GM06990 (cell line): ENCODE measurements at regions not wholly inside any gene's neighbourhood (a gene's known extent, or its start where the extent isn't known, plus 50 kb on each side); places are given as distances from the start of the nearest gene placed in this dataset.

ENCODE experiments used
- DNase-seq: peaks from one replicate; pipeline ENCODE4 v3.0.0-alpha.2; 2011; ENCODE audit not compliant: insufficient read length; ENCODE audit errors: extremely low read depth
- H3K27me3 ChIP-seq: replicated peaks from 2 replicates; pipeline ENCODE4 v1.6.0; 2011; ENCODE audit warnings: low read length; ENCODE audit not compliant: control insufficient read depth, insufficient read depth
- H3K36me3 ChIP-seq: 2 replicates; pipeline ENCODE4 v1.5.1; 2011; ENCODE audit warnings: low read length; ENCODE audit not compliant: control insufficient read depth, insufficient read depth
- H3K4me3 ChIP-seq: replicated peaks from 2 replicates; pipeline ENCODE4 v1.5.1; 2011; ENCODE audit warnings: low read depth, mild to moderate bottlenecking, control low read depth, low read length
- TF ChIP-seq, protein P1 (sequence below): IDR thresholded peaks from 2 replicates; pipeline ENCODE4 v1.5.1; 2011; ENCODE audit warnings: low read length, control low read depth, mild to moderate bottlenecking, inconsistent platforms; ENCODE audit not compliant: insufficient read depth, poor library complexity, severe bottlenecking

DNA sequence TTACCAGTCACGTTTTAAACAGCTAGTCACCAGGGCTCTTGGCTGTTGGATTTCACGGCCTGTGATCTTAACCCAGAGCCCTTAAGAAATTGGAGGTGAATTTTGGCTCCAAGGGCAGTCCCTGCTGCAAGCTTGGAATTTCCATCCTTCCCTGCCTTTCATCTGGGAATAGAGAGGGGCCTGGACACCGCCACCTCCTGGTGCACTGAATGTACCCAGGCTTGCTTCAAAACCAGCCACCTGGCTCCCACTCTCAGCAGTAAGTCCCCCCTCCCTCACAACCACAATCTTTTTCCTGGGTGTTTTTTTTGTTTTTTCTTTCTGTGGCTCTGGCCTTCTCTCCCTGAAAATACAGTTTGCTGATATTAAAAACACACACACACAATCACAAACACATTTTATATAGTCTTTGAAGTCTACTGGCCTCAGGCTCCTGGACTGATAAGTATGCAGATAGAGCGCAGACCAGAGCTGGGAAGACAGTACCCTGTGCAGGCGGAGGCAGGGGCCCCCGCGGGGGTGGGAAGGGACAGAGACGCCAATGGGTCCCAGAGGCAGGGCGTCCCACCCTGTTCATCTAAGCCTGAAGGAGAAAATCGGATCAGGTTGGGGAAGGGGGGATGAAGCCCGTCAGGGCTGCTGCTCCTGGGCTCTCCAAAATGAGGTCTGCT lies 65.8 kb upstream of the IGSF21 start:
- no peak for DNase-seq
- Histone ChIP-seq H3K27me3 (no peaks in the 10 kb centered on the region; the same call in 1 of the 2 replicates), H3K4me3 (no peak overlapping the region), H3K36me3 (no peaks in the 10 kb centered on the region)
- TF ChIP-seq, protein P1, sequence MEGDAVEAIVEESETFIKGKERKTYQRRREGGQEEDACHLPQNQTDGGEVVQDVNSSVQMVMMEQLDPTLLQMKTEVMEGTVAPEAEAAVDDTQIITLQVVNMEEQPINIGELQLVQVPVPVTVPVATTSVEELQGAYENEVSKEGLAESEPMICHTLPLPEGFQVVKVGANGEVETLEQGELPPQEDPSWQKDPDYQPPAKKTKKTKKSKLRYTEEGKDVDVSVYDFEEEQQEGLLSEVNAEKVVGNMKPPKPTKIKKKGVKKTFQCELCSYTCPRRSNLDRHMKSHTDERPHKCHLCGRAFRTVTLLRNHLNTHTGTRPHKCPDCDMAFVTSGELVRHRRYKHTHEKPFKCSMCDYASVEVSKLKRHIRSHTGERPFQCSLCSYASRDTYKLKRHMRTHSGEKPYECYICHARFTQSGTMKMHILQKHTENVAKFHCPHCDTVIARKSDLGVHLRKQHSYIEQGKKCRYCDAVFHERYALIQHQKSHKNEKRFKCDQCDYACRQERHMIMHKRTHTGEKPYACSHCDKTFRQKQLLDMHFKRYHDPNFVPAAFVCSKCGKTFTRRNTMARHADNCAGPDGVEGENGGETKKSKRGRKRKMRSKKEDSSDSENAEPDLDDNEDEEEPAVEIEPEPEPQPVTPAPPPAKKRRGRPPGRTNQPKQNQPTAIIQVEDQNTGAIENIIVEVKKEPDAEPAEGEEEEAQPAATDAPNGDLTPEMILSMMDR, result no peak

DNA sequence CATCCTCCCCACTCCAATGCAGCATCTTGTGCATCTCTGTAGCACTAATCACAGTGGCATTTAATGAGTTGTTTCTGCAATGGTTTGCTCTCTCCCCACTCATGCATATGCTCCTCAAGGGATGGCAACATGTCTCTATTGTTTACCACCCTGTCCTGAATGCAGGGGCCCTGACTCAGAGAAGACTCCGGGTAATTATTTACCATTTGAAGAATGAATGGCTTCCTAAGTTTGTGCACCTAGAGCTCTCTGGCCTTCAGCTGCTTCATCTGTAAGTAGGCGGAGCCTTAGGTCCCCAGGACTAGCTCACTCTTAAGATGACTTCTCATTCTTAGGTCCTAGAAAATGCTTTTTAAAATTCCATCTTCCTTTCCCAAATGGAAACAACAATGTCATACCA lies 63.7 kb upstream of the IGSF21 start:
- DNase-seq, result no peak
- TF ChIP-seq, protein P1, result no peak
- no peaks in the 10 kb centered on the region; the same call in 1 of the 2 replicates for H3K27me3 ChIP-seq
- no peaks in the 10 kb centered on the region for H3K36me3 ChIP-seq
- no peak overlapping the region for H3K4me3 ChIP-seq

DNA sequence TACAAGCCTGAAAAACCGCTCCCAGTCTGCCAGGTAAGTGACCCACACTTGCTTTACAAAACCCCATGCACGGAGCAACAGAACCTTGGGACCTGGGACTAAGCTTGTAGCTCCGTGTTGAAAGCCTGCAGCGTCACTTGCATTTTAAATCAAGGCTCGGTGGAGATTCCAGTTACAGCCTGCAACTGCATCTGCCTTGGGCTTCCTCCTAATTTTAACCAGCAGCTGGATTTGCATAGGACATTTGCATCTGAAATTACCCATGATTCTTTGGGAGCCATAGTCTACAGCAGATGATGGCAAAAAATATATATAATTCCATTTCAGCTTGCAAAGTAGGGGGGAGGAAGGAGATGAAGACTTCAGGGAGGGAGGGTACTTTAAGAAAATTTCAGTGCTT lies 62.4 kb upstream of the IGSF21 start:
- TF ChIP-seq, protein P1, result no peak
- DNase-seq, result no peak
- Histone ChIP-seq H3K27me3 (no peaks in the 10 kb centered on the region; the same call in 1 of the 2 replicates), H3K4me3 (no peak overlapping the region), H3K36me3 (no peaks in the 10 kb centered on the region)

DNA sequence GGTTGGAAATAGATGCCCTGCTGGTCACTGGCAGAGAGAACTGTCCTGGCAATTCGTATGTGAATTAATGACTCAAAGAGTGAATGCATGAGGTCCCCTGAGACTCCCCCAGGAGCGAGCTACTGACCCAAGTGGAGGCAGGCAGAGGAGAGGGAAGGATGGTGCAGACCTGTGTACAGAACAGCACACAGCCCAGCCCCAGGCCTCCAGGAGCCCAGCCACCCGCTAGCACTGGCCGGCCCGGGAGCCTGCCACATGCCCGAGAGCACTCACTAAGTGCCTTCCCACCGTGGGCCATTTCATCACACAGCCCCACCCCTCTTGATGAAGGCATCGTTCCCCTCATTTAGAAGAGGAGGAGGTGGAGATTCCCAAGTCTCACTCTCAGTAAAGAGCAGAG lies 62.0 kb upstream of the IGSF21 start:
- H3K27me3 ChIP-seq, result no peaks in the 10 kb centered on the region; the same call in 1 of the 2 replicates
- no peak for DNase-seq
- H3K36me3 ChIP-seq, result no peaks in the 10 kb centered on the region
- TF ChIP-seq, protein P1, result no peak
- no peak overlapping the region for H3K4me3 ChIP-seq

DNA sequence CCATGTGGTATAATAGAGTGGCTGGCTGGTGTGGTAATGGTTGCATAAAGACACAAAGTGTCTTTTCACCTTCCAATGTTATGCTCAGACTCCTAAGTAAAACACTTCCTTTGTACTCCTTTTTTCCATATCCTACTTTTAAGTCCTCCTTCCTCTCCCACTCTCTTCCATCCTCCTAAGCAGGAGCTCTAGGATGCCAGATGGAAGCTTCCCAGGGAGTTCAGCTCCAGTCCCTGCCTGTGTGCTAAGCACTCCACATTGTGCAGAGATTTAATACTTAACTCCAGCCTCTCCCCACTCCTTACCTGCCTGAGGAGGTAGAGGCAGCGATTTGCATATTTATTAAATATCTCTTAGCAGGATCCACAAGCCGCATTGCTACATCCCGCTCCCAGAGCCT lies 60.5 kb upstream of the IGSF21 start:
- Histone ChIP-seq H3K36me3 (no peaks in the 10 kb centered on the region), H3K4me3 (no peak overlapping the region), H3K27me3 (no peaks in the 10 kb centered on the region; the same call in 1 of the 2 replicates)
- DNase-seq, result no peak
- TF ChIP-seq, protein P1, result no peak

DNA sequence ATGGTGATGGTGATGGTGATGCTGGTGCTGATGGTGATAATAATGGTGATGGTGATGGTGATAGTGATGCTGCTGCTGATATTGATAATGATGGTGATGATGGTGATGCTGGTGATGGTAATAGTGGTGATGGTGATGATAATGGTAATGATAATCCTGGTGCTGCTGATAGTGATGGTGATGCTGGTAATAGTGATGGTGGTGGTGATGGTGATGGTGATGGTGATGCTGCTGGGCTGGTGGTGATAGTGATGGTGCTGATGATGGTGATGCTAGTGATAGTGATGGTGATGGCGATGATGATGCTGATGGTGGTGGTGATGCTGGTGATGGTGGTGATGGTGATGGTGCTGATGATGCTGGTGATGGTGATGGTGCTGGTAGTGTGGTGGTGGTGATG lies 58.4 kb upstream of the IGSF21 start:
- no peak overlapping the region for H3K4me3 ChIP-seq
- H3K27me3 ChIP-seq, result no peaks in the 10 kb centered on the region
- DNase-seq, result no peak
- H3K36me3 ChIP-seq, result no peaks in the 10 kb centered on the region
- TF ChIP-seq, protein P1, result no peak
